HS-27A (cell line): ENCODE measurements at regions not wholly inside any gene's neighbourhood (a gene's known extent, or its start where the extent isn't known, plus 50 kb on each side); places are given as distances from the start of the nearest gene placed in this dataset.
"Not testable (repeated sequence)": the region's sequence is repeated elsewhere in the genome, so short reads cannot be mapped to it uniquely, and the experiment has no call there.

Experiments
- DNase-seq: peaks from one replicate; pipeline ENCODE4 v3.0.0-alpha.2; 2012; ENCODE audit warnings: low read depth, missing footprints

- no peak for DNase-seq
Measured at GRCh38 chr7:94706996-94707740, 51.2 kb upstream of the SGCE start.

- DNase-seq: no peak
Measured at GRCh38 chr7:94710256-94710655, 54.3 kb upstream of the SGCE start.

- not testable (repeated sequence) for DNase-seq
Measured at GRCh38 chr7:94722360-94722759, 66.4 kb upstream of the SGCE start.

GRCh38 chr7:94728893-94729292 lies 73.0 kb upstream of the SGCE start:
- DNase-seq: not testable (repeated sequence)

GRCh38 chr7:94738071-94738470 lies 82.1 kb upstream of the SGCE start:
- DNase-seq: no peak

- no peak for DNase-seq
Measured at GRCh38 chr7:94739180-94739579, 83.2 kb upstream of the SGCE start.

GRCh38 chr7:94740509-94740908 lies 84.6 kb upstream of the SGCE start:
- DNase-seq: no peak

GRCh38 chr7:94741179-94741578 lies 85.2 kb upstream of the SGCE start:
- no peak for DNase-seq

- no peak for DNase-seq
Measured at GRCh38 chr7:94748376-94748775, 92.4 kb upstream of the SGCE start.

GRCh38 chr7:94760446-94761100 lies 104.6 kb upstream of the SGCE start:
- DNase-seq: no peak

- DNase-seq: no peak
Measured at GRCh38 chr7:94761451-94761850, 105.5 kb upstream of the SGCE start.

GRCh38 chr7:94763268-94763667 lies 107.3 kb upstream of the SGCE start:
- DNase-seq: no peak

- DNase-seq: no peak
Measured at GRCh38 chr7:94769724-94770123, 113.8 kb upstream of the SGCE start.

- no peak for DNase-seq
Measured at GRCh38 chr7:94778711-94779459, 123.0 kb upstream of the SGCE start.

- no peak for DNase-seq
Measured at GRCh38 chr7:94779861-94780260, 123.9 kb upstream of the SGCE start.

GRCh38 chr7:94781236-94781635 lies 125.3 kb upstream of the SGCE start:
- DNase-seq: no peak

GRCh38 chr7:94782777-94783176 lies 124.6 kb upstream of the PPP1R9A start:
- DNase-seq: no peak

- DNase-seq: no peak
Measured at GRCh38 chr7:94787285-94787684, 120.1 kb upstream of the PPP1R9A start.

GRCh38 chr7:94788378-94788777 lies 119.0 kb upstream of the PPP1R9A start:
- not testable (repeated sequence) for DNase-seq

GRCh38 chr7:94792241-94792640 lies 115.2 kb upstream of the PPP1R9A start:
- no peak for DNase-seq

- DNase-seq: not testable (repeated sequence)
Measured at GRCh38 chr7:94797404-94797803, 110.0 kb upstream of the PPP1R9A start.

GRCh38 chr7:94803821-94804220 lies 103.6 kb upstream of the PPP1R9A start:
- DNase-seq: no peak

GRCh38 chr7:94808673-94809072 lies 98.7 kb upstream of the PPP1R9A start:
- DNase-seq: peak; percentile 12
